ENCODE measurements at regions not wholly inside any gene's neighbourhood (a gene's known extent, or its start where the extent isn't known, plus 50 kb on each side); places are given as distances from the start of the nearest gene placed in this dataset.

DNA sequence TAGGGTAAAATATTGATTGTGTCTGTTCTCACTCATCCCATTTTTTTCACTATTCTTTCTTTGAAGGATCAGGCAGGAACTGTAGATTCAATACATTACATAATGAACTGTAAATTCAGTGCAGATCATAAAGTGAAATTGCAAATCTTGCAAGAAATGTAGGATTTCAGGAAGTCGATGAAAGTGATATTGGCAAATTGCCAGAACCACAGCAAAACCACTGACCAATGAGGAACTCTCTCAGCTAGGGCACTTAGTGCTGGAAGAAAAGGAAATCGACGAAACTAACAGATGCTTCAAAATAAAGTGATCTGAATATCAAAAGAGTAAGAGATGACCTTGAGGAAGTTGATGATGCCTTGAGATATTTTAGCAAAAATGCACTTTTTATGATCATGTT lies 157.6 kb downstream of the AACS start:
- no peak overlapping the region for H3K4me3 ChIP-seq (ENCODE audit: low read depth, low read length)
- TF ChIP-seq, protein P1, sequence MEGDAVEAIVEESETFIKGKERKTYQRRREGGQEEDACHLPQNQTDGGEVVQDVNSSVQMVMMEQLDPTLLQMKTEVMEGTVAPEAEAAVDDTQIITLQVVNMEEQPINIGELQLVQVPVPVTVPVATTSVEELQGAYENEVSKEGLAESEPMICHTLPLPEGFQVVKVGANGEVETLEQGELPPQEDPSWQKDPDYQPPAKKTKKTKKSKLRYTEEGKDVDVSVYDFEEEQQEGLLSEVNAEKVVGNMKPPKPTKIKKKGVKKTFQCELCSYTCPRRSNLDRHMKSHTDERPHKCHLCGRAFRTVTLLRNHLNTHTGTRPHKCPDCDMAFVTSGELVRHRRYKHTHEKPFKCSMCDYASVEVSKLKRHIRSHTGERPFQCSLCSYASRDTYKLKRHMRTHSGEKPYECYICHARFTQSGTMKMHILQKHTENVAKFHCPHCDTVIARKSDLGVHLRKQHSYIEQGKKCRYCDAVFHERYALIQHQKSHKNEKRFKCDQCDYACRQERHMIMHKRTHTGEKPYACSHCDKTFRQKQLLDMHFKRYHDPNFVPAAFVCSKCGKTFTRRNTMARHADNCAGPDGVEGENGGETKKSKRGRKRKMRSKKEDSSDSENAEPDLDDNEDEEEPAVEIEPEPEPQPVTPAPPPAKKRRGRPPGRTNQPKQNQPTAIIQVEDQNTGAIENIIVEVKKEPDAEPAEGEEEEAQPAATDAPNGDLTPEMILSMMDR (IDR thresholded peaks at IDR 0.05; ENCODE audit: borderline replicate concordance, insufficient read depth, low read depth, low read length), result no peak

DNA sequence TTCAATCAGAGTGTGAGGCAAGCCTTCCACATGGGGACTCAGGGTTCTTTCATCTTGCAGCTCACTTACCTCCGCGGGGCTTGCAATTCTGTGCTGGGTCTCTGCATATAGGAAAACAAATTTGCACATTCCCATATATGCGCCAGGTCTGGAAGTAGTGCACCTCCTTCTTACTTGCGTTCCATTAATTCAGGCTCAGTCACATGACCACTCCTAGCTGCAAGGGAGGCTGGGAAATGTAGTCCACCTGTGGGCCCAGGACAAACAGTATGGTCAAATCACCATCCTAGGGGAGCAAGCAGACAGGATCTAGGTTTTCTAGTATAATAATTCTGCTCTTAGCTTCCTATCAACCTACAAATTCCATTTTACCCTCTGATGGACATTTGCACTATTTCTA lies 160.4 kb downstream of the AACS start:
- TF ChIP-seq, protein P1 (IDR thresholded peaks at IDR 0.05; ENCODE audit: borderline replicate concordance, insufficient read depth, low read depth, low read length), result no peak

DNA sequence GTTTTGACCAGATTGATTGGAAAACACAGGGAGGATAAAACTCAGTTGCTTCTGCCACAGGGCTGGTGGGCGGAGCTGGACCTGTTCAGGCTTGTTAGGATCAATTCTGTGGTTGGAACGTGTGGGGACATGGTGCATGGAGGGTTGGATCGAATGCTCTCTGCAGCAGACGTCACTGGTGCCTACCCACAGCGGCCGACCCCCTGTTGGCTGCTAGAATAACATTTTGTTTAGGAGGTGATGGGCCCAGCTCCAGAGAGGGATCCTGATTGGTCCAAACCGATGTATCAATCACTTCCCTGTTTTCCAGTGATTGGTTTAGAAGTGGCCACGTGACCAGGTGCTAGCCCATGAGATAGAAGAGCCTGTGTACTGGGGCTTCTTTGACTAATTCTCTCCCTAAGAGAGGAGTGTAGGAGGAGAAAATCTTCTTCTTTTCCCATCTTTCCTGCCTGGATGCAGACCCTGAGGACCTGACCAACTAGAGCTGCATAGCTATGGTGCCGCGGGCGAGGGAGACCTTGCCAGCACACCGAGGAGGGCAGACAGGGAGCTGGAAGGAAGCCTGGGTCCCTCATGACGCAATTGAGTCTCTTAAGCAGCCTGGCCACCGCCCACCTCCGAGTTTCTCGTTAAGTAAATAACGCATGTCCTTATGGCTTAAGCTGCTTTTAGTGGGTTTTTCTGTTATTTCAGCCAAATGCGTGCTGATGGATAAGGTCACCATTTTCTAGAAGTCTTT lies 163.5 kb downstream of the AACS start:
- no peak overlapping the region for H3K4me3 ChIP-seq (ENCODE audit: low read depth, low read length)
- TF ChIP-seq, protein P1 (IDR thresholded peaks at IDR 0.05; ENCODE audit: borderline replicate concordance, insufficient read depth, low read depth, low read length), result no peak

More for the DNA sequence above, 160.4 kb downstream of the AACS start:
- no peak overlapping the region for H3K4me3 ChIP-seq (ENCODE audit: low read depth, low read length)

DNA sequence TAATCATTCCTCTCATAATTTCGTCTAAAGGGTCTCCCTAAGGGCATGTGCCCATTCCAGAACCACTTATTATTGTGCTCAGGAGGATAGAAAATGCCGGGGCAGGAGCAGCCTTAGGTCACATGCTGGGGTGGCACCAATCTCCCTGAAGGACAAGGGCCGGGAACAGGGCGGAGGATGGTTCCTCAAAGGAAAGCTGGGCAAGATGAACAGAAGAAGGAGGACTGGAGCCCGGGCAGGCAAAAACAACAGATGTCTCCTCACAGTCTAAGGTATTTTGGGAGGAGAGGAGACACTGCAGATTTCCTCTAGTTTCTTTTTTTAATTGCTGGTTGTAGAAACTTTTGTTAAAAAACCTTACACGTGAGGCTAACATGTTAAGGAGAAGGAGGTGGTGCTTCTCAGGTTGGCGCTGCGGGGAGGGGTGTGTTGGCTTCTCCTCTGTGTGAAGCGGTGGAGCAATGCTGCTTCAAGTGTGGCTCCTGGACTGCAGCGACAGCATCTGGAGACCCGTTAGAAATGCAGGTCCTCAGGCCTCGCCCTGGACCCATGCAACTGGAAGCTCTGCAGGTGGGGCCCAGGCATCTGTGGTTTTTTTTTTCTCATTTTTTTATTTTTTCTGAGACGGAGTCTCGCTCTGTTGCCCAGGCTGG lies 164.8 kb downstream of the AACS start:
- no peak overlapping the region for H3K4me3 ChIP-seq (ENCODE audit: low read depth, low read length)
- TF ChIP-seq, protein P1 (IDR thresholded peaks at IDR 0.05; ENCODE audit: borderline replicate concordance, insufficient read depth, low read depth, low read length), result no peak

DNA sequence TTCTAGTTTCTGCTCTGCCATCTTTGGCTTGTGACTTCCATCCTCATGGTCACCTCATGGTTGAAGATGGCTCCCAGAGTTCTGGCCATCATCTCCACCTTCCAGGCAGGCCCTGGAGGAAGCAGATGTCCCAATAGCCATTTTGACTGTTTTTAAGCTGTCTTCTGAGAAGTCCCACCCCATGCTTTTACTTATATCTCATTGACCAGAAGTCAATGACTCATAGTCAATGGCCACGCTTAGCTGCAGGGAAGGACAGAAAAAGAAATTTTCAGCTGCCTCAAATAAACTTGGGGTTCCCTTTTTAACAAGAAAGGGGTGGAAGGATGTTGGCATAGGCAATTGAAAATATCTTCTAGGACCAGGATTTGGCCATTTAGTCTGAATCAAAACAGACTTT lies 168.1 kb downstream of the AACS start:
- TF ChIP-seq, protein P1 (IDR thresholded peaks at IDR 0.05; ENCODE audit: borderline replicate concordance, insufficient read depth, low read depth, low read length), result no peak
- H3K4me3 ChIP-seq (ENCODE audit: low read depth, low read length), result no peak overlapping the region

DNA sequence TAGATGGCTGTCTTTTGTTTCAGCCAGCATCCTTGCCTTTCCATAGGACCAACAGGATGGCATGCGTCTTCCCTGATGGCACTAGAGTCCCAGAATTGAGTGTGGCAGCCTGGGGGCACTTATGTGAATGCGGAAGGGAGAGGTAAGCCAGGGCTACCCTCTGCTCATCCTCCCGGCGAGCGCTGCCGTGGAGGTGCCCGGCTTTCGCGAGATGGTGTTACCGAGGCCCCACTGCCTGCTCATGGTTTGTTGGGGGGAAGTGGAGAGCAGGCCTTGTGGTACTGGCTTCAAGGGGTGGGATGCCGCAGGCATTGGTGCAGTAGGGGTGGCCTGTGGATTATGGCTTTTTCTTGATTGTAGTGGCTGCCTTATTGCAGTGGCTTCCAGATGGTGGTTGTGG lies 174.3 kb downstream of the AACS start:
- TF ChIP-seq, protein P1 (IDR thresholded peaks at IDR 0.05; ENCODE audit: borderline replicate concordance, insufficient read depth, low read depth, low read length), result no peak
- no peak overlapping the region for H3K4me3 ChIP-seq (ENCODE audit: low read depth, low read length)

DNA sequence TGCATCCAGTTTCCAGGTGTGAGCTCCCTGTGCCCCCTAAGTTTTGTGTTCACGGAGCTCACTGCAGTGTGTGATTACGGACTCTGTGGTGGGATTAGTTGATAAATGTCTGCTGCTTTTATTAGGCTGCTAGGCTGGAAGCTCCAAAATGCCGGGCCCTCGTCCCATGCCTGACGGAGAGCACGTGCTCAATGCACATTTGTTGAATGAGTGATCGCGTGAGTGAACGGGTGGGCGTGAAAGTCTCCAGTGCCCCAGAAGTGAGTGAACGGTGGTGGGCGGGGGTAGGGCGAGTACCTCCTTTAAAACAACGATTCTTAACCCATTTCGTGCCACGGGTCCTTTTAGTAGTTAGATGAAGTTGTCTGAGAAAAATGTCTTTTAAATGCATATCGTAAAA lies 175.5 kb downstream of the AACS start:
- TF ChIP-seq, protein P1 (IDR thresholded peaks at IDR 0.05; ENCODE audit: borderline replicate concordance, insufficient read depth, low read depth, low read length), result no peak
- H3K4me3 ChIP-seq (ENCODE audit: low read depth, low read length), result no peak overlapping the region

Measured in GM12875 (cell line).